AG10803 (cell line): ENCODE measurements at regions not wholly inside any gene's neighbourhood (a gene's known extent, or its start where the extent isn't known, plus 50 kb on each side); places are given as distances from the start of the nearest gene placed in this dataset.
"Not testable (repeated sequence)": the region's sequence is repeated elsewhere in the genome, so short reads cannot be mapped to it uniquely, and the experiment has no call there.

Experiments
- DNase-seq: peaks from one replicate; pipeline ENCODE4 v3.0.0; 2010; ENCODE audit warnings: low read depth
- H3K4me3 ChIP-seq: 2 replicates; pipeline ENCODE4 v1.5.1; 2011; ENCODE audit warnings: mild to moderate bottlenecking, low read length, control low read depth
- TF ChIP-seq, protein P1 (sequence below): conservative IDR thresholded peaks from 2 replicates; pipeline ENCODE4 v1.5.1; 2011; ENCODE audit warnings: mild to moderate bottlenecking, low read length, control low read depth, inconsistent platforms

DNA sequence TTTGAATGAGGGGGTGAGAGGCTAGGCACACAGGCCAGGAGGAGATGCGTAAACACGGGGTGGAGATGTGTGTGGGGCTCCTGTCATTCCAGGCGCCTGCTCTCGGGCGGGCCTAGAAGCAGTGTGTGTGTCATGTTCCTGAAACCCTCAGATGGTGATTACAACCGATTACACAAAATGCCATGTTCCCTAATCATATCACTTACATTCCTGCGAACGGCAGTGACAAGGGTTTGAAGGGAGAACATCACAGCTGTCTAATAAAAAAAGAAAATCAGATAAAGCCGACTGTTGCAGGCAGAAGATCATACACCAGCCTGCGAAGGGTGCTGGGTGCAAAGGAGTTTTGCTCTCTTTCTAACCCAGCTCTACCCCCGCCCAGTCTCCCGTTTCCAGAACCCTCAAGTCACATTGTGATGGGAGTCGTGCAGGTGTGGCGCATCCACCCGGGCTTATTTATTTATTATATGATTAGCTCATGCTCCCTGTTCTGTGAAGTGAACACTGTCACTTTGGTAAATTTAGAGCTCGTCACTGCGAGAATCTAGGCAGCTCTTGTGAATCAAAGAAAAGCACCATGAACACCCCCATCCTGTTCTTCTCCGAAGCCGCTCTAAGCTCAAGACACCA lies 140.3 kb downstream of the NR2F2 start:
- H3K4me3 ChIP-seq, result no peak overlapping the region
- no peak for DNase-seq
- TF ChIP-seq, protein P1, sequence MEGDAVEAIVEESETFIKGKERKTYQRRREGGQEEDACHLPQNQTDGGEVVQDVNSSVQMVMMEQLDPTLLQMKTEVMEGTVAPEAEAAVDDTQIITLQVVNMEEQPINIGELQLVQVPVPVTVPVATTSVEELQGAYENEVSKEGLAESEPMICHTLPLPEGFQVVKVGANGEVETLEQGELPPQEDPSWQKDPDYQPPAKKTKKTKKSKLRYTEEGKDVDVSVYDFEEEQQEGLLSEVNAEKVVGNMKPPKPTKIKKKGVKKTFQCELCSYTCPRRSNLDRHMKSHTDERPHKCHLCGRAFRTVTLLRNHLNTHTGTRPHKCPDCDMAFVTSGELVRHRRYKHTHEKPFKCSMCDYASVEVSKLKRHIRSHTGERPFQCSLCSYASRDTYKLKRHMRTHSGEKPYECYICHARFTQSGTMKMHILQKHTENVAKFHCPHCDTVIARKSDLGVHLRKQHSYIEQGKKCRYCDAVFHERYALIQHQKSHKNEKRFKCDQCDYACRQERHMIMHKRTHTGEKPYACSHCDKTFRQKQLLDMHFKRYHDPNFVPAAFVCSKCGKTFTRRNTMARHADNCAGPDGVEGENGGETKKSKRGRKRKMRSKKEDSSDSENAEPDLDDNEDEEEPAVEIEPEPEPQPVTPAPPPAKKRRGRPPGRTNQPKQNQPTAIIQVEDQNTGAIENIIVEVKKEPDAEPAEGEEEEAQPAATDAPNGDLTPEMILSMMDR, result no peak

DNA sequence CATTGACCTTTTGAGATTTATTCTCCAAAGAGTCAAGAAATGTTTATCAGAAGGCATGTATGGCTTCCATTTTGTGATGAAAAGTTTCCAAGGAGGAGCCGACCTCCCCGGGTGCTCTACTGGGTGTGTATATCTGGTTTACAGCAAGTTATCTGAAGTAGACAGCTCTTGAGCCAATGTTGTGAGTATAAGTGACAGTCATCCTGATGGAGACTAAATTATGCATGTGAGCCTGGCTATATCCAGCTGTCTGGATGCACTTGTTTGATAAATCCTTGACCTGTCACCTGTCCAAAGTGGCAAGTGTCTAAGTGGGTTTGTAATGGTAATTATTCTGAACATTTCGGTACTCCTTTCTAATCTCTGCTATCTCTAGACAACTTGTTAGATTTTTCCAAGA lies 142.2 kb downstream of the NR2F2 start:
- TF ChIP-seq, protein P1, result no peak
- no peak overlapping the region for H3K4me3 ChIP-seq
- DNase-seq, result no peak

DNA sequence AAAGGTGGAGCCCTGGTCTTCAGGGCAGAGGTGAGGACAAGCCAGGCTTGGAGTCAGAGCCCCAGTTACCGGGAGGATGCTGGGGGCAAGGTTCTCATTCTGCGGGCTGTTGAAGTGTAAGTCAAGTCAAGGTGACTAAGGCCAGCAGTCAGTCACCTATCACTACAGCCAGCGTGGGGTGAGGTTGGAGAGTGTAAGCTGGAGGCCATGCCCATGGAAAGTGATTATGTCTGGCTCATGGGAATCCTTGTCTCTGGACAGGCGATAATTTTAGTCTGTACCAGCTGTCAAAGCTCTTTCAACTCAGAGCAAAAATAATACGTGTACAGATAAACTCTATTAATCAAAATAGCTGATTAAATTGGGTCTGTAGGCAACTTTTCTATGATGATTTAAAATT lies 143.1 kb downstream of the NR2F2 start:
- no peak overlapping the region for H3K4me3 ChIP-seq
- no peak for DNase-seq
- TF ChIP-seq, protein P1, result no peak

DNA sequence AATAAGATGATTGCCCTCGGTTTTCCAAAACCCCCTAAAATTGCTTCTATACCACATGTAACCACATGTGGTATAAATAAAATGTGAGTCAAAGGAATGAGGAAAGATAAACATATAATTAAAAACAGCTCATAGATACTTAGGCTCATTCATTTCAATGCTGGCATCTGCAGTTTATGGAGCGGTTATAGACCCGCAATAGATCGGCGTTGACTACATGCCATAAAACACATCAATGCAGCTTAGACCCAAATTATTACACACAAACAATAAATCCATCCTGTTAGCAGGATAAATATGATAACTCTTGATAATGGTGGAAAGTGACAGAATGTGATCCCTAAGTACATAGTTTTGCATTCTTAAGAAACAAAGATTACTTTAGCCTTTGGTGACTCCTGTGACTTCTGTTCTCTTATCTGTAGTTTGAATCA lies 143.7 kb downstream of the NR2F2 start:
- no peak overlapping the region for H3K4me3 ChIP-seq
- DNase-seq, result no peak
- TF ChIP-seq, protein P1, result no peak

DNA sequence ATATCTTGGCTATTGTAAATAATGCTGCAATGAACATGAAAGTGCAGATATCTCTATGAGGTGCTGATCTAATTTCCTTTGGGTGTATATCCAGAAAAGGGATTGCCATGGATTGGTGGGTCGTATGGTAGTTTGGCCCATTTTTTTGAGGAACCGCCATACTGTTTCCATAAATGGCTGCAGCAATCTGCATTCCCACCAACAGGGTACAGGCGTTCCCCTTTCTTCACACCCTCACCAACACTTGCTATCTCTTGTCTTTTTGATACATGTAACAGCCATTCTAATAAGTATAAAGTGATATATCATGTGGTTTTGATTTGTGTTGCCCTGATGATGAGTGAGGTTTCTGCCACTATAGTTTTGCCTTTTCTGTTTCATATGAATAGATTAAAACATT lies 146.7 kb downstream of the NR2F2 start:
- TF ChIP-seq, protein P1, result no peak
- H3K4me3 ChIP-seq, result no peak overlapping the region
- no peak for DNase-seq

DNA sequence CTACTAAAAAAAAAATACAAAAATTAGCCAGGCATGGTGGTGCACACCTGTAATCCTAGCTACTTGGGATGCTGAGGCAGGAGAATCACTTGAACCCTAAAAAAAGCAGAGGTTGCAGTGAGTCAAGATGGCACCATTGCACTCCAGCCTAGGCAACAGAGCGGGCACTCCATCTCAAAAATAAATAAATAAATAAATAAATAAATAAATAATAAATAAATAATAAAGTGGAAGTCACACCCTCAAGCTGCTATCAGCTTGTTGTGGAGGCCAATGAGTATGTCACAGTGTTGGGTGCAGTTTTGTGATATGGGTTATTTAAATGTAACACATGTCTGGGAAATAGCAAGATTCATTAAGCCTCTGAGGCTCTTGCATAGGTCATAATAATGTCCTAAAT lies 153.9 kb downstream of the NR2F2 start:
- H3K4me3 ChIP-seq, DNase-seq: not testable (repeated sequence)

DNA sequence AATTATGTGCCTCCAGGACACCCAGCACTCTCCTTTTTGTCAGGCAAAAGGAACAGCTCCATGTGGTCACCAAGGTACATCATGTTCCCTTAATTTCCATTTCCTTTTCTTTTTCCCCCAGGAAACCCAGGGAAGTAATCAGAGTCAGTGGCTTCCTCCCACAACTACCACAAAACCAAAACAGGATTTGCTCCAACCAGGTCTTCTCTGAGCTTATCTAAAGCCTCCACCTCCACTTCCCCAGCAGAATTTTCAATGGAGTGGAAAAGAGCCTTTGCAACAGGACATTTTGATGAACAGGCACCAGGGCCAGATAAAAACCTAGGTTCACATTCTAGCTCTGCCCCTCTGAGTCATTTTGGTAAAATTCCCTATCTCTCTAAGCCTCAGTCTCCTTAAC lies 154.3 kb downstream of the NR2F2 start:
- DNase-seq, result no peak
- TF ChIP-seq, protein P1, result no peak
- no peak overlapping the region for H3K4me3 ChIP-seq

DNA sequence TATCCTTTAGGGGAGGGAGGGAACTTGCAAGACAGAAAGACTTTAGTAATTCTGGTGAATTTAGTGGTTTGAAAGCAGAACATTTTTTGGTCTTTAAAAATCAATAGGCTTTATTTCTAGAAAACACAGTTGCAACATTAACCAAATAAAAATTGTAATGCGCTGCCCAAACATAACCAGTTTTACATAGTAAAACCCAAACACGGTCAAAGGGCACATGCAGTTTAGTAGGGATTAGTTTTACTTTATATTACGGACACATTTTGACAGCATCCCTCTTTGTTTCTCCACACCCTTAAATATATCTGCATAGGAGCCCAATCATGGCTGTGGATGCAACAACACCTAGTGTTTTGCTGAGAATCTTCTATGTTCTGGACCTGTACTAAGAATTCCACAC lies 156.7 kb downstream of the NR2F2 start:
- H3K4me3 ChIP-seq, result no peak overlapping the region
- TF ChIP-seq, protein P1, result no peak
- DNase-seq, result no peak

DNA sequence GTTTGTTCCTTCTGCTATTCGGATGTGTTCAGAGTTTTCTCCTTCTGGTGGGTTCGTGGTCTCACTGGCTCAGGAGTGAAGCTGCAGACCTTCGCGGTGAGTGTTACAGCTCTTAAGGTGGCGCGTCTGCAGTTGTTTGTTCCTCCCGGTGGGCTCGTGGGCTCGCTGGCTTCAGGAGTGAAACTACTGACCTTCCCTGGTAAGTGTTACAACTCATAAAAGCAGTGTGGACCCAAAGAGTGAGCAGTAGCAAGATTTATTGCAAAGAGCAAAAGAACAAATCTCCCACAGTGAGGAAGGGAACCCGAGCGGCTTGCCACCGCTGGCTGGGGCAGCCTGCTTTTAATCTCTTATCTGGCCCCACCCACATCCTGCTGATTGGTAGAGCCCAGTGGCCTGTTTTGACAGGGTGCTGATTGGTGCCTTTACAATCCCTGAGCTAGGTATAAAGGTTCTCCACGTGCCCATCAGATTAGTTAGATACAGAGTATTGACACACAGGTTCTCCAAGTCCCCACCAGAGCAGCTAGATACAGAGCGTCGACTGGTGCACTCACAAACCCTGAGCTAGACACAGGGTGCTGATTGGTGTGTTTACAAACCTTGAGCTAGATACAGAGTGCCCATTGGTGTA lies 160.7 kb downstream of the NR2F2 start:
- DNase-seq, H3K4me3 ChIP-seq: not testable (repeated sequence)

DNA sequence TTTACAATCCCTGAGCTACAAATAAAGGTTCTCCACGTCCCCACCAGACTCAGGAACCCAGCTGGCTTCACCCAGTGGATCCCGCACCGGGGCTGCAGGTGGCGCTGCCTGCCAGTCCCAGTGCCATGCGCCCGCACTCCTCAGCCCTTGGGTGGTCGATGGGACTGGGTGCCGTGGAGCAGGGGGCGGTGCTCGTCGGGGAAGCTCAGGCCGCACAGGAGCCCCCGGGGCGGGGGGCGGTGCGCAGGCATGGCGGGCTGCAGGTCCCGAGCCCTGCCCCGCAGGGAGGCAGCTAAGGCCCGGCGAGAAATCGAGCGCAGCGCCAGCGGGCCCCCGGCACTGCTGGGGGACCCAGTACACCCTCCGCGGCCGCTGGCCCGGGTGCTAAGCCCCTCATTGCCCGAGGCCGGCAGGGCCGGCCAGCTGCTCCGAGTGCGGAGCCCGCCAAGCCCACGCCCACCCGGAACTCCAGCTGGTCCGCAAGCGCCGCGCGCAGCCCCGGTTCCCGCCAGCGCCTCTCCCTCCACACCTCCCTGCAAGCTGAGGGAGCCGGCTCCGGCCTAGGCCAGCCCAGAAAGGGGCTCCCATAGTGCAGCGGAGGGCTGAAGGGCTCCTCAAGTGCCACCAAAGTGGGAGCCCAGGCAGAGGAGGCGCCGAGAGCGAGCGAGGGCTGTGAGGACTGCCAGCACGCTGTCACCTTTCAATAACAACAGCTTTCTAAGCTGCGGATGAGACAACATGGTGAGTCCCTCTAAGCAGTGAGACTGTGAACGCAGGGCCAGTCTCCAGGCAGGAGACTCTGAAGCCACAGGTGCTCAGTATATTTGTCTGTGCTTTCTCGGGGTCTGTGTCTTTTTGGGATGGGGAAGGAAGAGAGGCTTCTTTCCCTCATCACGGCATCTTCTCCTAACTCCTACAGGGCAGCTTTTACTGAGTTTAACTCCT lies 161.5 kb downstream of the NR2F2 start:
- not testable (repeated sequence) for DNase-seq, H3K4me3 ChIP-seq
